ENCODE measurements at regions not wholly inside any gene's neighbourhood (a gene's known extent, or its start where the extent isn't known, plus 50 kb on each side); places are given as distances from the start of the nearest gene placed in this dataset.

- H3K4me3 Mint-ChIP-seq: no peak overlapping the region
- Histone ChIP-seq H3K4me1 (ENCODE audit: control insufficient read depth in 1 of 2, insufficient read depth in 2 of 2, low read length in 2 of 2) (no peaks in the 10 kb centered on the region), H3K4me3 (replicated peaks in 1 of 3; ENCODE audit: low read depth in 2 of 3, low read length in 3 of 3) (no peak overlapping the region), H3K9ac (ENCODE audit: insufficient read depth, low read length, poor library complexity, severe bottlenecking) (no peak overlapping the region), H3K36me3 (replicated peaks in 1 of 2; ENCODE audit: control insufficient read depth in 1 of 2, insufficient read depth in 2 of 2, low read length in 2 of 2) (no peaks in the 10 kb centered on the region), H4K20me1 (ENCODE audit: insufficient read depth, low read length) (no peaks in the 10 kb centered on the region), H3K4me2 (replicated peaks; ENCODE audit: extremely low read depth, low read length, poor library complexity, severe bottlenecking) (no peak overlapping the region), H3K27me3 (ENCODE audit: control insufficient read depth in 2 of 2, insufficient read depth in 2 of 2, low read length in 2 of 2) (no peaks in the 10 kb centered on the region), H3K27ac (ENCODE audit: low read depth in 1 of 2, low read length in 2 of 2) (no peak overlapping the region), H2AFZ (ENCODE audit: insufficient read depth, low read depth, low read length, poor library complexity, severe bottlenecking) (no peak overlapping the region), H3K79me2 (ENCODE audit: insufficient read depth, low read length) (no peaks in the 10 kb centered on the region), H3K9me3 (replicated peaks in 1 of 2; ENCODE audit: control insufficient read depth in 1 of 2, insufficient read depth in 1 of 2, low read length in 2 of 2) (no peaks in the 10 kb centered on the region)
- no peaks in the 10 kb centered on the region for H3K4me1 Mint-ChIP-seq
- TF ChIP-seq CTCF (IDR thresholded peaks at IDR 0.05): no peak
- peaks cover 0 to 4% (median 0%) of the 10 kb centered on the region in 7 donors for H3K9me3 Mint-ChIP-seq
- no peak overlapping the region for H3K27ac Mint-ChIP-seq
- WGBS (ENCODE audit: insufficient coverage): 100% methylated on average over 1 of the region's 1 CpG
- no peaks in the 10 kb centered on the region for H3K36me3 Mint-ChIP-seq
- no peak for DNase-seq
- intact Hi-C loops (cut with micrococcal nuclease): no loop called here
- no peaks in the 10 kb centered on the region for H3K27me3 Mint-ChIP-seq (ENCODE audit: low read depth in 3 of 3)
Measured at GRCh38 chr6:50270415-50270814, 220.7 kb upstream of the DEFB112 start.

- Histone ChIP-seq H3K4me1 (ENCODE audit: control insufficient read depth in 1 of 2, insufficient read depth in 2 of 2, low read length in 2 of 2) (no peaks in the 10 kb centered on the region), H3K79me2 (ENCODE audit: insufficient read depth, low read length) (no peaks in the 10 kb centered on the region), H3K36me3 (replicated peaks in 1 of 2; ENCODE audit: control insufficient read depth in 1 of 2, insufficient read depth in 2 of 2, low read length in 2 of 2) (no peaks in the 10 kb centered on the region), H4K20me1 (ENCODE audit: insufficient read depth, low read length) (no peaks in the 10 kb centered on the region), H3K9ac (ENCODE audit: insufficient read depth, low read length, poor library complexity, severe bottlenecking) (no peak overlapping the region), H3K4me2 (replicated peaks; ENCODE audit: extremely low read depth, low read length, poor library complexity, severe bottlenecking) (no peak overlapping the region), H3K27me3 (ENCODE audit: control insufficient read depth in 2 of 2, insufficient read depth in 2 of 2, low read length in 2 of 2) (no peaks in the 10 kb centered on the region), H3K4me3 (replicated peaks in 1 of 3; ENCODE audit: low read depth in 2 of 3, low read length in 3 of 3) (no peak overlapping the region), H2AFZ (ENCODE audit: insufficient read depth, low read depth, low read length, poor library complexity, severe bottlenecking) (no peak overlapping the region), H3K27ac (ENCODE audit: low read depth in 1 of 2, low read length in 2 of 2) (no peak overlapping the region), H3K9me3 (replicated peaks in 1 of 2; ENCODE audit: control insufficient read depth in 1 of 2, insufficient read depth in 1 of 2, low read length in 2 of 2) (no peaks in the 10 kb centered on the region)
- WGBS (ENCODE audit: insufficient coverage): no CpG with 5 or more reads among the region's 2 CpGs
- DNase-seq: no peak
- Mint-ChIP-seq H3K4me3 (no peak overlapping the region), H3K27ac (no peak overlapping the region), H3K27me3 (ENCODE audit: low read depth in 3 of 3) (no peaks in the 10 kb centered on the region), H3K9me3 (peaks cover 0 to 4% (median 0%) of the 10 kb centered on the region in 7 donors), H3K36me3 (no peaks in the 10 kb centered on the region), H3K4me1 (no peaks in the 10 kb centered on the region)
- TF ChIP-seq CTCF (IDR thresholded peaks at IDR 0.05): no peak
- intact Hi-C loops (cut with micrococcal nuclease): no loop called here
Measured at GRCh38 chr6:50271266-50271665, 221.5 kb upstream of the DEFB112 start.
